ENCODE measurements at regions not wholly inside any gene's neighbourhood (a gene's known extent, or its start where the extent isn't known, plus 50 kb on each side); places are given as distances from the start of the nearest gene placed in this dataset.

DNA sequence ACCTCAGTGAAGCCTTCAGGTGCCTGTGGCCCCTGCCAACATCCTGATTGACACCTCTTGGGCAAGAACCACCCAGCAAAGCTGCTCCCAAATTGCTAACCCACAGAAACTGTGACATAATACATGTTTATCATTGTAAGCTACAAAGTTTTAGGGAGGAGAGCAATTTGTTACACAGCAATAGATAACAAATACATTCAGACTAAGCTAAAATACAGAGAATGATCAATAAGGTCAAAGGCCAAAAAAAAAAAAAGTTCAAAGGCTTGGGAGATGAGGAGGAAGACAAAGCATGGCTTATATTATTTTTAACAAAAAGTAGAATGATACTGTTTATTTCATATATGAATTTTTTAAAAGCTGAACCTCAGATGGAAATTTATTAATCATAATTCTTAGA is 105.9 kb downstream of the ID4 start:
- Histone ChIP-seq H3K27ac (ENCODE audit: low read depth, low read length, poor library complexity, severe bottlenecking) (no peak overlapping the region), H3K9ac (ENCODE audit: low read length) (no peak overlapping the region)

DNA sequence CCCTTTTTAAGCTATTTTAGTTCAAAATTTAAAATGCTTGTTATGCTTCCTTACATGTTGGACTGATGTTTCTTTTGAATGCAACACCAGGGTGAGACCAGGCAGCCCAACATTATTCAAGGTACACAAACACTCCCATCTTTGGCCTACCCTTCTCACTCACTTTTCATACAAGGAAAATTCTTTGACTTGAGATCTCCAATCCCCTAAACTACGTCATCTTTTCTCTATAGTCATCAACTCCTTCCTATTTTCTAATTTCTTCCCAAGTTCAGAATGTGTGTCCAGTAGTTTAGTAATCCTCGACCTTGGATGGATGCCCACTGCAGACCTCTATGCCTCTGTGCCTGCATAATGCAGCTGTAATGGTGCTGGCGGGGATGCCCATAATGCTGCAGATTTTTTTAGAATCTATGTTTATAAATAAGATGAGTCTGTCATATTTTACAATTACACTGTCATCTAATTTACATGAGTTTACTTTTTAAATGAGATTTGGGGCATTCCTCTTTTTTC is 108.7 kb downstream of the ID4 start:
- Histone ChIP-seq H3K4me1 (ENCODE audit: insufficient read depth, low read length, severe bottlenecking) (no peaks in the 10 kb centered on the region), H3K27ac (ENCODE audit: low read depth, low read length, poor library complexity, severe bottlenecking) (no peak overlapping the region), H3K4me3 (ENCODE audit: low read depth, low read length, poor library complexity, severe bottlenecking) (no peak overlapping the region), H3K79me2 (ENCODE audit: insufficient read depth, low read length) (no peaks in the 10 kb centered on the region), H3K9me3 (ENCODE audit: low read length) (no peaks in the 10 kb centered on the region), H3K9ac (ENCODE audit: low read length) (no peak overlapping the region), H3K4me2 (ENCODE audit: low read length) (no peak overlapping the region), H2AFZ (ENCODE audit: low read length) (no peak overlapping the region), H3F3A (ENCODE audit: insufficient read depth, low read length) (no peaks in the 10 kb centered on the region), H4K20me1 (ENCODE audit: insufficient read depth, low read length) (no peaks in the 10 kb centered on the region), H3K36me3 (ENCODE audit: insufficient read depth, low read length) (no peaks in the 10 kb centered on the region), H3K27me3 (ENCODE audit: insufficient read depth, low read length) (no peaks in the 10 kb centered on the region), H3K9me2 (ENCODE audit: low read depth, low read length) (no peaks in the 10 kb centered on the region)
- no peak for TF ChIP-seq EZH2 (IDR thresholded peaks at IDR 0.05; ENCODE audit: borderline replicate concordance, low read length)
- TF ChIP-seq, protein P1, sequence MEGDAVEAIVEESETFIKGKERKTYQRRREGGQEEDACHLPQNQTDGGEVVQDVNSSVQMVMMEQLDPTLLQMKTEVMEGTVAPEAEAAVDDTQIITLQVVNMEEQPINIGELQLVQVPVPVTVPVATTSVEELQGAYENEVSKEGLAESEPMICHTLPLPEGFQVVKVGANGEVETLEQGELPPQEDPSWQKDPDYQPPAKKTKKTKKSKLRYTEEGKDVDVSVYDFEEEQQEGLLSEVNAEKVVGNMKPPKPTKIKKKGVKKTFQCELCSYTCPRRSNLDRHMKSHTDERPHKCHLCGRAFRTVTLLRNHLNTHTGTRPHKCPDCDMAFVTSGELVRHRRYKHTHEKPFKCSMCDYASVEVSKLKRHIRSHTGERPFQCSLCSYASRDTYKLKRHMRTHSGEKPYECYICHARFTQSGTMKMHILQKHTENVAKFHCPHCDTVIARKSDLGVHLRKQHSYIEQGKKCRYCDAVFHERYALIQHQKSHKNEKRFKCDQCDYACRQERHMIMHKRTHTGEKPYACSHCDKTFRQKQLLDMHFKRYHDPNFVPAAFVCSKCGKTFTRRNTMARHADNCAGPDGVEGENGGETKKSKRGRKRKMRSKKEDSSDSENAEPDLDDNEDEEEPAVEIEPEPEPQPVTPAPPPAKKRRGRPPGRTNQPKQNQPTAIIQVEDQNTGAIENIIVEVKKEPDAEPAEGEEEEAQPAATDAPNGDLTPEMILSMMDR (IDR thresholded peaks at IDR 0.05; ENCODE audit: low read length) = no peak

More for the DNA sequence above, 105.9 kb downstream of the ID4 start:
- Histone ChIP-seq H3K79me2 (ENCODE audit: insufficient read depth, low read length) (no peaks in the 10 kb centered on the region), H3K36me3 (ENCODE audit: insufficient read depth, low read length) (no peaks in the 10 kb centered on the region), H3F3A (ENCODE audit: insufficient read depth, low read length) (no peaks in the 10 kb centered on the region), H3K9me3 (ENCODE audit: low read length) (no peaks in the 10 kb centered on the region), H2AFZ (ENCODE audit: low read length) (no peak overlapping the region), H4K20me1 (ENCODE audit: insufficient read depth, low read length) (no peaks in the 10 kb centered on the region), H3K9me2 (ENCODE audit: low read depth, low read length) (no peaks in the 10 kb centered on the region), H3K4me3 (ENCODE audit: low read depth, low read length, poor library complexity, severe bottlenecking) (no peak overlapping the region), H3K4me1 (ENCODE audit: insufficient read depth, low read length, severe bottlenecking) (no peaks in the 10 kb centered on the region), H3K4me2 (ENCODE audit: low read length) (no peak overlapping the region), H3K27me3 (ENCODE audit: insufficient read depth, low read length) (no peaks in the 10 kb centered on the region)
- TF ChIP-seq, protein P1 (IDR thresholded peaks at IDR 0.05; ENCODE audit: low read length) = no peak
- TF ChIP-seq EZH2 (IDR thresholded peaks at IDR 0.05; ENCODE audit: borderline replicate concordance, low read length) = no peak

DNA sequence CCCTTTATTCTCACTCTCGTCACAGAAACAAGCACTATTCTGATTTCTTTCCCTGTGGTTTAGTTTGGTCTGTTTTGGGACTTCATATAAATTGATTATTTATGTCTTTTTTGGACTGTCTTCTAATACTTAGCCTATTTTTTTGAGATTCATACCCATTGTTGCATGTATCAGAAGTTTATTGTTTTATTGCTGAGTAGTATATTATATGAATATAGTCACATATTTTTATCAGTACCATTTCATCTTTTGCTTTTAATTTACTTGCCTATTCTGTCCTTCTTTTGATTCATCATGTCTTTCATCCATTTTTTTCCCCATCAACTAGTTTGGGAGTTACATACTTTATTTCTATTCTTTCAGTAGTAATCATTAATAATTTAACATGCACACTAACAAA is 112.0 kb downstream of the ID4 start:
- no peak overlapping the region for H3K9ac ChIP-seq (ENCODE audit: low read length)
- no peaks in the 10 kb centered on the region for H3K4me1 ChIP-seq (ENCODE audit: insufficient read depth, low read length, severe bottlenecking)
- H3K9me2 ChIP-seq (ENCODE audit: low read depth, low read length) = no peaks in the 10 kb centered on the region
- H3K79me2 ChIP-seq (ENCODE audit: insufficient read depth, low read length) = no peaks in the 10 kb centered on the region
- H3K4me2 ChIP-seq (ENCODE audit: low read length) = no peak overlapping the region
- H3K9me3 ChIP-seq (ENCODE audit: low read length) = no peaks in the 10 kb centered on the region
- H3K27ac ChIP-seq (ENCODE audit: low read depth, low read length, poor library complexity, severe bottlenecking) = no peak overlapping the region
- H3F3A ChIP-seq (ENCODE audit: insufficient read depth, low read length) = no peaks in the 10 kb centered on the region
- no peak overlapping the region for H2AFZ ChIP-seq (ENCODE audit: low read length)
- TF ChIP-seq, protein P1 (IDR thresholded peaks at IDR 0.05; ENCODE audit: low read length) = no peak
- no peak for TF ChIP-seq EZH2 (IDR thresholded peaks at IDR 0.05; ENCODE audit: borderline replicate concordance, low read length)
- no peaks in the 10 kb centered on the region for H3K27me3 ChIP-seq (ENCODE audit: insufficient read depth, low read length)
- no peaks in the 10 kb centered on the region for H3K36me3 ChIP-seq (ENCODE audit: insufficient read depth, low read length)
- H3K4me3 ChIP-seq (ENCODE audit: low read depth, low read length, poor library complexity, severe bottlenecking) = no peak overlapping the region
- no peaks in the 10 kb centered on the region for H4K20me1 ChIP-seq (ENCODE audit: insufficient read depth, low read length)

Data from OCI-LY1 (cell line).